Ovary (tissue), 3 donors: ENCODE measurements at regions not wholly inside any gene's neighbourhood (a gene's known extent, or its start where the extent isn't known, plus 50 kb on each side); places are given as distances from the start of the nearest gene placed in this dataset.

Experiments used
- CTCF ChIP-seq, 3 donors: fragments of 450-650 bp in 2 of 3; fragments of 200-600 bp in 1 of 3; IDR thresholded peaks; one replicate each; pipeline versions ENCODE4 v1.5.1 to v1.8.0; 2016 to 2022; ENCODE audit warnings: antibody characterized with exemption in 3 of 3, mild to moderate bottlenecking in 1 of 3
- POLR2A ChIP-seq: fragments of 450-650 bp; IDR thresholded peaks from one replicate; pipeline ENCODE4 v1.6.1; 2017; ENCODE audit warnings: antibody characterized with exemption, mild to moderate bottlenecking, moderate library complexity
- donor health status: DM: no; HTN: no; CAD: no.

GRCh38 chr4:129916991-129917390, 821.0 kb downstream of the C4orf33 start:
- TF ChIP-seq CTCF (IDR thresholded peaks at IDR 0.05) = no peak
- no peak for TF ChIP-seq POLR2A
